ENCODE measurements at regions not wholly inside any gene's neighbourhood (a gene's known extent, or its start where the extent isn't known, plus 50 kb on each side); places are given as distances from the start of the nearest gene placed in this dataset.

GRCh38 chr4:84218031-84218430, 281.1 kb downstream of the NKX6-1 start:
- TF ChIP-seq CTCF (IDR thresholded peaks at IDR 0.05) (no peak), POLR2A (IDR thresholded peaks at IDR 0.05) (no peak)
